ENCODE measurements at regions not wholly inside any gene's neighbourhood (a gene's known extent, or its start where the extent isn't known, plus 50 kb on each side); places are given as distances from the start of the nearest gene placed in this dataset.

DNA sequence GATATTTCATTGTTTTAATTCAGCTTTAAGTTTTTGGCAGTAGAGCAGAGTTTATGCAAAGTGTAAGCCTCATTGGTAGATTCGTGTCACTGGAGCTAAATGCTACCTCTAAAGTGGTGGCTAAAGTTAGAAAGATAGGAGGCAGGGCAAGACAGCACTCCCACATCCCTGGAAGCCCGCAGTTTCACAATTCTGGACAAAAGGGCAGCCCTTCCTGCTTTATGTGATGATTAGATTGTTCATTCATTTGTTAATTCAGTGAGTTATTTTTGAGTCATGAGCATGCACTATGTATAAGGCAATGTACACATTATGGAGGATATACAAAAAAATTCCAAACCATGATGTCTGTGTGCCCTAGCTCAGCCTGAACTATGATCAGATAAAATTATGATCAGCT, 52.1 kb upstream of the EIF3M start:
- no peak overlapping the region for H3K4me3 ChIP-seq (replicated peaks; ENCODE audit: low read depth, low read length)
- TF ChIP-seq, protein P1, sequence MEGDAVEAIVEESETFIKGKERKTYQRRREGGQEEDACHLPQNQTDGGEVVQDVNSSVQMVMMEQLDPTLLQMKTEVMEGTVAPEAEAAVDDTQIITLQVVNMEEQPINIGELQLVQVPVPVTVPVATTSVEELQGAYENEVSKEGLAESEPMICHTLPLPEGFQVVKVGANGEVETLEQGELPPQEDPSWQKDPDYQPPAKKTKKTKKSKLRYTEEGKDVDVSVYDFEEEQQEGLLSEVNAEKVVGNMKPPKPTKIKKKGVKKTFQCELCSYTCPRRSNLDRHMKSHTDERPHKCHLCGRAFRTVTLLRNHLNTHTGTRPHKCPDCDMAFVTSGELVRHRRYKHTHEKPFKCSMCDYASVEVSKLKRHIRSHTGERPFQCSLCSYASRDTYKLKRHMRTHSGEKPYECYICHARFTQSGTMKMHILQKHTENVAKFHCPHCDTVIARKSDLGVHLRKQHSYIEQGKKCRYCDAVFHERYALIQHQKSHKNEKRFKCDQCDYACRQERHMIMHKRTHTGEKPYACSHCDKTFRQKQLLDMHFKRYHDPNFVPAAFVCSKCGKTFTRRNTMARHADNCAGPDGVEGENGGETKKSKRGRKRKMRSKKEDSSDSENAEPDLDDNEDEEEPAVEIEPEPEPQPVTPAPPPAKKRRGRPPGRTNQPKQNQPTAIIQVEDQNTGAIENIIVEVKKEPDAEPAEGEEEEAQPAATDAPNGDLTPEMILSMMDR (IDR thresholded peaks at IDR 0.05; ENCODE audit: low read length, missing control alignments), result no peak
- DNase-seq (ENCODE audit: low read depth), result peak; percentile 67

DNA sequence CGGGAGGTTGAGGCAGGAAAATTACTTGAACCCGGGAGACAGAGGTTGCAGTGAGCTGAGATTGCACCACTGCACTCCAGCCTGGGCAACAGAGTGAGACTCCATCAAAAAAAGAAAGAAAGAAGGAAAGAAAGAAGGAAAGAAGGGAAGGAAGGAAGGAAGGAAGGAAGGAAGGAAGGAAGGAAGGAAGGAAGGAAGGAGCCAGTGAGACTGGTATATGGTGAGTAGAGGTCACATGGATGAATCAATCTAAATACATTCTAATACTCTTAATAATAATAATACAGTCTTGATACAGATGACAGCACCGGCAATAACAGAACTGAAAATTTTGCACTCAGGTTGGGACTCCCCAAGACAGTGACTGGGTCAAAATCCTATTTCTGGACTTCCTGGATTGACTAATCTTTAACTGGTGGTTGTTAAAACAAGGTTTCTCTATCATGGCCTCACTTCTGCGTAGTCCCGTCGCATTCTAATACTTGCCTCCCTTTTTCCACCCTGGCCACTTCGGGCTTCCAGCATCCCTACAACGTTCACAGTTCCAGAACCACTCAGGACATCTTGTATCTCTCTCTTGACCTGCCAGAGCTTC, 53.5 kb upstream of the EIF3M start:
- TF ChIP-seq, protein P1 (IDR thresholded peaks at IDR 0.05; ENCODE audit: low read length, missing control alignments), result no peak
- no peak for DNase-seq (ENCODE audit: low read depth)
- H3K4me3 ChIP-seq (replicated peaks; ENCODE audit: low read depth, low read length), result no peak overlapping the region

DNA sequence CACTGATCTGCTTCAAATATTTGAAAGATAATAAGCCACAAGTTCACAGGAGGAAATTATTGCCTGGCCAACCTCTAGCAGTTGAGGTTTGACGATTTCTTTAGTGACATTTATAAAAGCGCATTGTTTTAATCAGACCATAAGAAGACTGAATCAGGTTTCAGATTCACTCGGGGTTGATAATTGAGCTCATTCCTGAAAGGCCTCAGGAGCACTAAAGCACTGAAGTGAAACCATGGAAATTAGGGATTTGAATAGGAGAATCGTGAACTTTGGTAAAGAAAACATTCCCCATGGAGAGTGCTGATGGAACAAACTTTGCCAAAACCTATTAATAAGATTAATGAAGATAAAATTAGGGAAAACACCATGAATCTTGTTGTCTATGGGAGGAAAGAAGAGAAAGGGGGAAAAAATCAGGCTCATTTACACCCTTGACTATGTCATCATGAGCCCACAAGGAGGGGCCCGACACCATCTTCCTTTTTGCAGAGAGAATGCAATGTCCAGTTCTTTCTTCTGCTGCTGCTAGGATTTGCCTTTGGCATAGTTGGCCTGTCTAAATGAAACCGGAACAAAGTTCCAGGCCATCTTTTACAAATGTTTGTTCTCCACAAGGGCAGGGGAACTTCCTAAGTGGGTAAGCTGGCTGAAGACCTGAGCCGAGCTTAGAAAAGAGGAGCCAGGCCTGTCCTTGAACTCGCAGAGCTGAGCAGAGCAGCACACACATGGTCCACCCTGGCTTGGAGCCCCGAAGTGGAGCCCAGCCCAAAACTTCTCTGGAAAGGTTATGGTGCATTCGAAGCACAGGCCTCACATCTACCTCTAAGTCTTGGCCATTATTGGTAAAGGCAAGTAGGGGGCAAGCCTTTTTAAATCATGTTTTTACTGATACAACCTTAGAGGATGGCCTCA, 56.1 kb upstream of the EIF3M start:
- TF ChIP-seq, protein P1 (IDR thresholded peaks at IDR 0.05; ENCODE audit: low read length, missing control alignments), result no peak
- H3K4me3 ChIP-seq (replicated peaks; ENCODE audit: low read depth, low read length), result no peak overlapping the region
- no peak for DNase-seq (ENCODE audit: low read depth)

DNA sequence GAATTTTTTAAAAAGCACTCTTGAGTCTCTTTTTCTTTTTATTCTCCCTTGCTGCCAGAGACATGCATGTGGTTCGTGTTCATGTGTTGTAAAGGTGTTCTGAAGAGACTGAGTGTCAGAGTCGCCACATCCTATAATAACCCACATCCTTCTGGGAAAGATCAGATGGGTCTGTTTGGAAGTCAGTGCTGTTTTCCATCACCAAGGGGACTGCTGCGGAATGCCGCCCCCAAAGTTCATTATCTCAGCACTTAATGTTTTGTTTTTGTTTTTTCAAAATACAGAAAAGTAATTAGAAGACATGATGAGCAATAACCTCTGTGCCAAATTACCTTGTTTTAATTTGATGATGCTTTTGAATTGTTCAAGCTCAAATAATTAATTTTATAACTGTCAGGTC, 56.9 kb upstream of the EIF3M start:
- no peak for DNase-seq (ENCODE audit: low read depth)
- H3K4me3 ChIP-seq (replicated peaks; ENCODE audit: low read depth, low read length), result no peak overlapping the region
- TF ChIP-seq, protein P1 (IDR thresholded peaks at IDR 0.05; ENCODE audit: low read length, missing control alignments), result no peak

DNA sequence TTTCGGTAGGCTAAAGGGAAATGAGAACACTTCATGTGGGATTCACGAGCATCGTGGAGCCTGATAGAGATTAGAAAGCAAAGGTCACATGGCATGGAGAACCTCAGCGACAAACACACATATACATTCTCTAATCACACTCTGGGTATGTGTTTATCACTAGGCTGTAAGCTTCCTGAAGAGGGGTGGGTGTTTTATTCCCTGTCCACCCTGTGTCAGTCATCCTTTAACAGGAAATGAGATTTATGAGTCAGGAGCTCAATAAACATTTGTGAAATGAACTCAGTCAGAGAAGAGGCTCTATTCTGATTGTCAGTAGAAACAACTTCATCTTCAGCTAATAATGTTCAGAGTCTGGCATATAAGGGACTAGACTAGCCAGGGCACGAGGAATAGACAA, 71.7 kb upstream of the EIF3M start:
- H3K4me3 ChIP-seq (replicated peaks; ENCODE audit: low read depth, low read length), result no peak overlapping the region
- TF ChIP-seq, protein P1 (IDR thresholded peaks at IDR 0.05; ENCODE audit: low read length, missing control alignments), result no peak
- DNase-seq (ENCODE audit: low read depth), result peak; percentile 20

DNA sequence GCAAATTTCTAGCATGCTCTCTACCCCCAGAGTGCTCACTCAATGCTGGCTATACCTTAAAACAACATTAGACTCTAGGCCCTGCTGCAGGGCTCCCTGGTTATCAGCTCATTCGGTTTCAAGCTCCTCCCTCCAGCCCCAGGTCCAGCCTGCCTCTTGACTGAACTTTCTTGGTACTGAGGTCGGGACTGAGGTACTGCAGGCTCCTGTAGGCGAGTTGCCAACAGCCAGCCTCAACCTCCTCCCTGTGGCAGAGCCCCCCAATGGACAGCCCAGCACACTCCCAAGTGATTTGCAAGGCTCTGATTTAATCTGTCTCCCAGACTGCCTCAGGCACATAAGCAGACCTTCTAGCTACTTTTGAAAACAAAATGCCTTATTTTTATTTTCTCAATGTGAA, 73.6 kb upstream of the EIF3M start:
- TF ChIP-seq, protein P1 (IDR thresholded peaks at IDR 0.05; ENCODE audit: low read length, missing control alignments), result no peak
- H3K4me3 ChIP-seq (replicated peaks; ENCODE audit: low read depth, low read length), result no peak overlapping the region
- DNase-seq (ENCODE audit: low read depth), result no peak

All from fibroblast of pulmonary artery (primary cell).